SU-DHL-6 (cell line): ENCODE measurements at regions not wholly inside any gene's neighbourhood (a gene's known extent, or its start where the extent isn't known, plus 50 kb on each side); places are given as distances from the start of the nearest gene placed in this dataset.

Experiments used
- H2AFZ ChIP-seq: fragments of 200-600 bp; sonication (generic); 2 replicates; pipeline ENCODE4 v1.6.1; 2014; ENCODE audit warnings: low read depth, mild to moderate bottlenecking, moderate library complexity, mixed read lengths, antibody characterized with exemption, low read length; ENCODE audit not compliant: severe bottlenecking
- H3F3A ChIP-seq: fragments of 200-600 bp; shearing (Covaris generic); 2 replicates; pipeline ENCODE4 v1.6.0; 2016; ENCODE audit warnings: antibody characterized with exemption, mild to moderate bottlenecking; ENCODE audit not compliant: insufficient read depth
- H3K27ac ChIP-seq: fragments of 200-600 bp; sonication (generic); 2 replicates; pipeline ENCODE4 v1.5.1; 2016; ENCODE audit warnings: low read depth, mild to moderate bottlenecking, low read length, moderate library complexity, mixed read lengths
- H3K27me3 ChIP-seq: fragments of 200-600 bp; sonication (generic), shearing (Covaris generic); 2 replicates; pipeline ENCODE4 v1.6.0; 2014; ENCODE audit warnings: mild to moderate bottlenecking, low read length
- H3K36me3 ChIP-seq: fragments of 200-600 bp; sonication (generic); 2 replicates; pipeline ENCODE4 v1.6.1; 2014; ENCODE audit warnings: mild to moderate bottlenecking, low read length, mixed read lengths
- H3K4me2 ChIP-seq: fragments of 300-600, 200-600 bp; shearing (Covaris generic), sonication (generic); 2 replicates; pipeline ENCODE4 v1.6.0; 2014; ENCODE audit warnings: low read length, low read depth, mild to moderate bottlenecking; ENCODE audit not compliant: poor library complexity, severe bottlenecking
- H3K4me3 ChIP-seq: fragments of 200-600 bp; sonication (generic); 2 replicates; pipeline ENCODE4 v1.5.1; 2014; ENCODE audit warnings: antibody characterized with exemption, low read length, mild to moderate bottlenecking, mixed read lengths; ENCODE audit not compliant: insufficient read depth, poor library complexity, severe bottlenecking
- H3K79me2 ChIP-seq: fragments of 200-600 bp; sonication (generic); 2 replicates; pipeline ENCODE4 v1.6.1; 2014; ENCODE audit warnings: mild to moderate bottlenecking, low read length, moderate library complexity; ENCODE audit not compliant: insufficient read depth
- H3K9ac ChIP-seq: fragments of 200-600 bp; sonication (generic); 2 replicates; pipeline ENCODE4 v1.7.0; 2014; ENCODE audit warnings: mild to moderate bottlenecking, low read length
- H3K9me2 ChIP-seq: fragments of 200-600 bp; sonication (generic); replicated peaks from 2 replicates; pipeline ENCODE4 v1.6.1; 2014; ENCODE audit warnings: low read length; ENCODE audit not compliant: insufficient read depth
- H3K9me3 ChIP-seq: fragments of 200-600 bp; sonication (generic); 2 replicates; pipeline ENCODE4 v1.6.1; 2014; ENCODE audit warnings: low read length, mixed read lengths; ENCODE audit not compliant: insufficient read depth
- H4K20me1 ChIP-seq: fragments of 200-600 bp; sonication (generic); 2 replicates; pipeline ENCODE4 v1.6.1; 2014; ENCODE audit warnings: low read depth, mild to moderate bottlenecking, antibody characterized with exemption, low read length, moderate library complexity, mixed read lengths
- EZH2phosphoT487 ChIP-seq: fragments of 200-600 bp; sonication (generic), shearing (Covaris generic); conservative IDR thresholded peaks from 2 replicates; pipeline ENCODE4 v1.6.1; 2018; ENCODE audit warnings: mild to moderate bottlenecking, antibody characterized with exemption, low read length, moderate library complexity, mixed read lengths
- TF ChIP-seq, protein P1 (sequence below): fragments of 200-600 bp; sonication (generic); IDR thresholded peaks from one replicate; pipeline ENCODE4 v1.5.1; 2017; ENCODE audit warnings: antibody characterized with exemption, mild to moderate bottlenecking, low read length, moderate library complexity; ENCODE audit not compliant: insufficient read depth, poor library complexity, severe bottlenecking

DNA sequence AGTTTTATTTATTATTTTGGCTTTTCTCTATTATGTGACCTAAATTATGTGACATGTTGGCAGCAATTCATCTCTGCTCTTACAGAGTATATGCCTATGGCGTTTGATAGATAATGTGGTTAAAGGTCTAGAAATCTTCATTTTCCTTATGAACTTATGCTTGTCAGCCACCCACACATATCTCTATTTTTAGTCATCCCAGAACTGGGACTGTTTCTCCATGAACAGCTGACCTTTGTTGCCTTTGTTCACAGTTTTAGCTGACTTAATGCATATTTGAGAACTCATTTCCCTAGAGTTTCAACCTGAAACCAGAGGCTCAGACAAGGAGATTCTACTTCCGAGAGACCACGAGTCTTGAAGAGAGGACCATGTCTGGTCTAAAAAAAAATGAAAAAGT, 176.5 kb downstream of the RAP2B start:
- no peak overlapping the region for H3K27ac ChIP-seq
- no peaks in the 10 kb centered on the region for H3F3A ChIP-seq
- H3K9me2 ChIP-seq: no peaks in the 10 kb centered on the region
- H3K4me3 ChIP-seq: no peak overlapping the region
- no peak overlapping the region for H3K9ac ChIP-seq
- no peaks in the 10 kb centered on the region for H3K27me3 ChIP-seq
- no peak overlapping the region for H2AFZ ChIP-seq
- H3K79me2 ChIP-seq: no peaks in the 10 kb centered on the region
- no peaks in the 10 kb centered on the region for H4K20me1 ChIP-seq
- no peaks in the 10 kb centered on the region for H3K9me3 ChIP-seq
- no peak for TF ChIP-seq EZH2phosphoT487
- TF ChIP-seq, protein P1, sequence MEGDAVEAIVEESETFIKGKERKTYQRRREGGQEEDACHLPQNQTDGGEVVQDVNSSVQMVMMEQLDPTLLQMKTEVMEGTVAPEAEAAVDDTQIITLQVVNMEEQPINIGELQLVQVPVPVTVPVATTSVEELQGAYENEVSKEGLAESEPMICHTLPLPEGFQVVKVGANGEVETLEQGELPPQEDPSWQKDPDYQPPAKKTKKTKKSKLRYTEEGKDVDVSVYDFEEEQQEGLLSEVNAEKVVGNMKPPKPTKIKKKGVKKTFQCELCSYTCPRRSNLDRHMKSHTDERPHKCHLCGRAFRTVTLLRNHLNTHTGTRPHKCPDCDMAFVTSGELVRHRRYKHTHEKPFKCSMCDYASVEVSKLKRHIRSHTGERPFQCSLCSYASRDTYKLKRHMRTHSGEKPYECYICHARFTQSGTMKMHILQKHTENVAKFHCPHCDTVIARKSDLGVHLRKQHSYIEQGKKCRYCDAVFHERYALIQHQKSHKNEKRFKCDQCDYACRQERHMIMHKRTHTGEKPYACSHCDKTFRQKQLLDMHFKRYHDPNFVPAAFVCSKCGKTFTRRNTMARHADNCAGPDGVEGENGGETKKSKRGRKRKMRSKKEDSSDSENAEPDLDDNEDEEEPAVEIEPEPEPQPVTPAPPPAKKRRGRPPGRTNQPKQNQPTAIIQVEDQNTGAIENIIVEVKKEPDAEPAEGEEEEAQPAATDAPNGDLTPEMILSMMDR: no peak
- no peaks in the 10 kb centered on the region for H3K36me3 ChIP-seq
- no peak overlapping the region for H3K4me2 ChIP-seq

DNA sequence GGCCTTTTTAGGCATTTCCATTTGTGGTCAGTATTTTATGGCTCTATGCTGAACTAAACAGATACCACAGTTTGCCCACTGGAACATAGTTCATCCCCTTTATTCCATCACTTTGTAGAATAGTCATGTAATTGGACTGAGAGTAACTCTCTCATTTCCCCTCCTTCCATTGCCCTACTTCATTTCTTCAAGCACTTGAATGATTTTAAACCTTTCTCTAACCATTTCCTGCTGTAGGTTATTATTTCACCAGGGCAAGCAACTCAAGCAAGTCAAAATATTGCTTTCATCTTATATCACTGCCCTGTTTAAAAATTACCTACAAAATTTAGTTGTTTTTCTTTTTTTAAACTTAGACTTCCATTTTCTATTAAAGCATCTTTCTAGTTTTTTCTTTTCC, 177.0 kb downstream of the RAP2B start:
- no peak overlapping the region for H3K27ac ChIP-seq
- no peak overlapping the region for H3K9ac ChIP-seq
- H2AFZ ChIP-seq: no peak overlapping the region
- H3K9me2 ChIP-seq: no peaks in the 10 kb centered on the region
- no peak overlapping the region for H3K4me2 ChIP-seq
- H3F3A ChIP-seq: no peaks in the 10 kb centered on the region
- no peaks in the 10 kb centered on the region for H3K79me2 ChIP-seq
- H3K9me3 ChIP-seq: no peaks in the 10 kb centered on the region
- H4K20me1 ChIP-seq: no peaks in the 10 kb centered on the region
- TF ChIP-seq, protein P1: no peak
- TF ChIP-seq EZH2phosphoT487: no peak
- H3K36me3 ChIP-seq: no peaks in the 10 kb centered on the region
- no peak overlapping the region for H3K4me3 ChIP-seq
- no peaks in the 10 kb centered on the region for H3K27me3 ChIP-seq

- Histone ChIP-seq H3K4me2 (no peak overlapping the region), H3K79me2 (no peaks in the 10 kb centered on the region)
- TF ChIP-seq, protein P1: no peak
- no peak for TF ChIP-seq EZH2phosphoT487
Observed at GRCh38 chr3:153343988-153344782, 182.2 kb downstream of the RAP2B start.

More at GRCh38 chr3:153343988-153344782, 182.2 kb downstream of the RAP2B start:
- Histone ChIP-seq H3K9me3 (no peaks in the 10 kb centered on the region), H3K9me2 (no peaks in the 10 kb centered on the region), H3K27me3 (no peaks in the 10 kb centered on the region), H2AFZ (no peak overlapping the region), H4K20me1 (no peaks in the 10 kb centered on the region), H3F3A (no peaks in the 10 kb centered on the region), H3K4me3 (no peak overlapping the region), H3K9ac (no peak overlapping the region), H3K27ac (no peak overlapping the region), H3K36me3 (no peaks in the 10 kb centered on the region)
